ENCODE measurements at regions not wholly inside any gene's neighbourhood (a gene's known extent, or its start where the extent isn't known, plus 50 kb on each side); places are given as distances from the start of the nearest gene placed in this dataset.

GRCh38 chr10:2679646-2680045 lies 387.7 kb upstream of the PFKP start:
- POLR2A ChIA-PET = no interaction called here
- no peaks in the 10 kb centered on the region for H3K9me2 ChIP-seq (ENCODE audit: insufficient read depth, low read length)
- H3K4me2 ChIP-seq (ENCODE audit: low read length) = no peak overlapping the region
- no peak overlapping the region for H3K27ac ChIP-seq (ENCODE audit: low read depth, low read length, poor library complexity, severe bottlenecking)
- H3K79me2 ChIP-seq (ENCODE audit: insufficient read depth, low read depth, low read length) = no peaks in the 10 kb centered on the region
- TF ChIP-seq CTCF (conservative IDR thresholded peaks at IDR 0.05; ENCODE audit: low read length) (no peak), EZH2phosphoT487 (IDR thresholded peaks at IDR 0.05; ENCODE audit: borderline replicate concordance, low read depth, low read length) (no peak)
- DNase-seq (ENCODE audit: low spot score) = no peak
- no peak overlapping the region for H2AFZ ChIP-seq (ENCODE audit: low read length)
- no peaks in the 10 kb centered on the region for H3K36me3 ChIP-seq (ENCODE audit: insufficient read depth, low read length)
- no TSS peak for BruUV-seq (replicated peaks)
- H4K20me1 ChIP-seq (ENCODE audit: insufficient read depth, low read length) = no peaks in the 10 kb centered on the region
- intact Hi-C loops (cut with micrococcal nuclease; ENCODE audit: unreplicated experiment) = no loop called here
- H3K4me1 ChIP-seq (ENCODE audit: insufficient read depth, low read length, poor library complexity, severe bottlenecking) = no peaks in the 10 kb centered on the region
- CTCF ChIA-PET (ENCODE audit: unreplicated experiment) = no interaction called here
- H3K9me3 ChIP-seq (ENCODE audit: low read length) = no peaks in the 10 kb centered on the region
- H3K4me3 ChIP-seq (ENCODE audit: low read depth, low read length, poor library complexity, severe bottlenecking) = no peak overlapping the region

GRCh38 chr10:2676455-2676854 lies 390.9 kb upstream of the PFKP start:
- ChIA-PET CTCF (ENCODE audit: unreplicated experiment) (no interaction called here), POLR2A (no interaction called here)
- BruUV-seq (replicated peaks) = no TSS peak
- H3K4me1 ChIP-seq (ENCODE audit: insufficient read depth, low read length, poor library complexity, severe bottlenecking) = no peaks in the 10 kb centered on the region
- H3K4me2 ChIP-seq (ENCODE audit: low read length) = no peak overlapping the region
- no peak overlapping the region for H3K4me3 ChIP-seq (ENCODE audit: low read depth, low read length, poor library complexity, severe bottlenecking)
- no peaks in the 10 kb centered on the region for H3K9me3 ChIP-seq (ENCODE audit: low read length)
- intact Hi-C loops (cut with micrococcal nuclease; ENCODE audit: unreplicated experiment) = no loop called here
- H3K9me2 ChIP-seq (ENCODE audit: insufficient read depth, low read length) = no peaks in the 10 kb centered on the region
- no peak overlapping the region for H2AFZ ChIP-seq (ENCODE audit: low read length)
- H3K36me3 ChIP-seq (ENCODE audit: insufficient read depth, low read length) = no peaks in the 10 kb centered on the region
- TF ChIP-seq EZH2phosphoT487 (IDR thresholded peaks at IDR 0.05; ENCODE audit: borderline replicate concordance, low read depth, low read length) (no peak), CTCF (conservative IDR thresholded peaks at IDR 0.05; ENCODE audit: low read length) (no peak)
- H4K20me1 ChIP-seq (ENCODE audit: insufficient read depth, low read length) = no peaks in the 10 kb centered on the region
- no peaks in the 10 kb centered on the region for H3K79me2 ChIP-seq (ENCODE audit: insufficient read depth, low read depth, low read length)
- no peak for DNase-seq (ENCODE audit: low spot score)
- no peak overlapping the region for H3K27ac ChIP-seq (ENCODE audit: low read depth, low read length, poor library complexity, severe bottlenecking)

- CTCF ChIA-PET (ENCODE audit: unreplicated experiment) = no interaction called here
- H3K79me2 ChIP-seq (ENCODE audit: insufficient read depth, low read depth, low read length) = no peaks in the 10 kb centered on the region
- no TSS peak for BruUV-seq (replicated peaks)
- POLR2A ChIA-PET = no interaction called here
- H3K36me3 ChIP-seq (ENCODE audit: insufficient read depth, low read length) = no peaks in the 10 kb centered on the region
- H3K9me2 ChIP-seq (ENCODE audit: insufficient read depth, low read length) = no peaks in the 10 kb centered on the region
- intact Hi-C loops (cut with micrococcal nuclease; ENCODE audit: unreplicated experiment) = no loop called here
- no peak overlapping the region for H3K27ac ChIP-seq (ENCODE audit: low read depth, low read length, poor library complexity, severe bottlenecking)
- no peak overlapping the region for H2AFZ ChIP-seq (ENCODE audit: low read length)
- no peaks in the 10 kb centered on the region for H4K20me1 ChIP-seq (ENCODE audit: insufficient read depth, low read length)
- no peaks in the 10 kb centered on the region for H3K9me3 ChIP-seq (ENCODE audit: low read length)
- H3K4me1 ChIP-seq (ENCODE audit: insufficient read depth, low read length, poor library complexity, severe bottlenecking) = no peaks in the 10 kb centered on the region
- no peak for TF ChIP-seq CTCF (conservative IDR thresholded peaks at IDR 0.05; ENCODE audit: low read length)
- H3K4me3 ChIP-seq (ENCODE audit: low read depth, low read length, poor library complexity, severe bottlenecking) = no peak overlapping the region
- DNase-seq (ENCODE audit: low spot score) = no peak
- no peak overlapping the region for H3K4me2 ChIP-seq (ENCODE audit: low read length)
These were observed 392.9 kb upstream of the PFKP start for GRCh38 chr10:2674451-2674850.
